Astrocyte (in vitro differentiated cells and primary cell): ENCODE measurements at regions not wholly inside any gene's neighbourhood (a gene's known extent, or its start where the extent isn't known, plus 50 kb on each side); places are given as distances from the start of the nearest gene placed in this dataset.

ENCODE experiments used
- DNase-seq: peaks from one replicate; pipeline ENCODE4 v3.0.0-alpha.2; 2010; ENCODE audit warnings: low read depth
- FAIRE-seq: peaks from 2 replicates; lab custom pipeline; 2011; peaks lifted over from hg19 to GRCh38; lab: Jason Lieb, UNC
- H2AFZ ChIP-seq: 2 replicates; pipeline ENCODE4 v1.6.0; 2012; ENCODE audit warnings: low read depth, low read length, inconsistent platforms
- H3K27ac ChIP-seq: 2 replicates; pipeline ENCODE4 v1.5.1; 2011; ENCODE audit warnings: low read depth, low read length, inconsistent platforms
- H3K27me3 ChIP-seq: 2 replicates; pipeline ENCODE4 v1.6.0; 2011; ENCODE audit warnings: low read length, inconsistent platforms; ENCODE audit not compliant: insufficient read depth
- H3K36me3 ChIP-seq: 2 replicates; pipeline ENCODE4 v1.5.1; 2011; ENCODE audit warnings: low read length, inconsistent platforms; ENCODE audit not compliant: insufficient read depth
- H3K4me1 ChIP-seq: 2 replicates; pipeline ENCODE4 v1.5.1; 2011; ENCODE audit warnings: low read length, inconsistent platforms; ENCODE audit not compliant: insufficient read depth
- H3K4me2 ChIP-seq: 2 replicates; pipeline ENCODE4 v1.6.0; 2012; ENCODE audit warnings: low read length, inconsistent platforms
- H3K4me3 ChIP-seq: 2 replicates; pipeline ENCODE4 v1.5.1; 2011; ENCODE audit warnings: low read depth, mild to moderate bottlenecking, low read length, inconsistent platforms; ENCODE audit not compliant: insufficient read depth
- H3K79me2 ChIP-seq: 2 replicates; pipeline ENCODE4 v1.6.0; 2012; ENCODE audit warnings: mild to moderate bottlenecking, low read length, inconsistent platforms; ENCODE audit not compliant: insufficient read depth
- H3K9ac ChIP-seq: 2 replicates; pipeline ENCODE4 v1.6.0; 2012; ENCODE audit warnings: mild to moderate bottlenecking, low read length, inconsistent platforms
- H3K9me3 ChIP-seq: 2 replicates; pipeline ENCODE4 v1.5.1; 2012; ENCODE audit warnings: low read depth, mild to moderate bottlenecking, low read length, inconsistent platforms; ENCODE audit not compliant: insufficient read depth
- H4K20me1 ChIP-seq: 2 replicates; pipeline ENCODE4 v1.6.0; 2012; ENCODE audit warnings: low read length, inconsistent platforms; ENCODE audit not compliant: insufficient read depth
- H3K27ac Mint-ChIP-seq: one replicate; pipeline ENCODE4 v1.8.0; 2021; ENCODE audit warnings: mild to moderate bottlenecking, mixed read lengths; ENCODE audit not compliant: unreplicated experiment
- H3K27me3 Mint-ChIP-seq: one replicate; pipeline ENCODE4 v1.8.0; 2021; ENCODE audit warnings: low read depth, mixed read lengths; ENCODE audit not compliant: unreplicated experiment
- H3K36me3 Mint-ChIP-seq: one replicate; pipeline ENCODE4 v1.8.0; 2021; ENCODE audit warnings: low read depth, mixed read lengths; ENCODE audit not compliant: unreplicated experiment
- H3K4me1 Mint-ChIP-seq: one replicate; pipeline ENCODE4 v1.8.0; 2021; ENCODE audit warnings: low read depth, mixed read lengths; ENCODE audit not compliant: unreplicated experiment
- H3K4me3 Mint-ChIP-seq: one replicate; pipeline ENCODE4 v1.8.0; 2021; ENCODE audit warnings: mild to moderate bottlenecking, moderate library complexity, mixed read lengths; ENCODE audit not compliant: unreplicated experiment
- H3K9me3 Mint-ChIP-seq: one replicate; pipeline ENCODE4 v1.8.0; 2021; ENCODE audit warnings: mild to moderate bottlenecking, mixed read lengths; ENCODE audit not compliant: unreplicated experiment
- EZH2 ChIP-seq: IDR thresholded peaks from 2 replicates; pipeline ENCODE4 v1.6.1; 2012; ENCODE audit warnings: mild to moderate bottlenecking, low read length, inconsistent platforms; ENCODE audit not compliant: insufficient read depth
- TF ChIP-seq, protein P1 (sequence below): IDR thresholded peaks from 2 replicates; pipeline ENCODE4 v1.5.1; 2011; ENCODE audit warnings: low read depth, mild to moderate bottlenecking, inconsistent platforms, low read length, moderate library complexity; ENCODE audit not compliant: insufficient read depth

DNA sequence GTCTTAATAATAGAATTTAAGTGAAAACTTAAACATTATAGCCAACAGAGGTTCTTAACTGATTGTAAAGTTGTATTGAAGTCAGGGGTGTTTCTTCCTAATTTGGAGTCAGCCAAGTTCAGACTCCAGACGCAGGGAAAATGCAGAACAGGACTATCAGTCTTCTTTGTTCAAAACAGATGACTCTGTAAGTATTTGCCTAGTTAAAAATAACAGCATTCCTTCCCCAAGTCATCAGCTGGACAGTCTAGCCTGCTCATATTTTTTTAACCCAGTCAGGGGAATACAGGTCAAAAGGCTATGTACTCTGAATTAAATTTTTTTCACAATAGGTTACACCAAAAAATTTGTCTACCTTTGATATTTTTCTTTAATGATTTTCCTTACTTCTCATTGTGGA, 73.8 kb upstream of the DCLK2 start:
- H3K27ac ChIP-seq: peak overlapping the region; percentile 62
- H3K9me3 ChIP-seq: no peaks in the 10 kb centered on the region
- H3K27me3 ChIP-seq: no peaks in the 10 kb centered on the region
- H3K4me1 ChIP-seq: peaks cover 42% of the 10 kb centered on the region
- FAIRE-seq (peak; percentile 90), DNase-seq (peak; percentile 85)
- no peaks in the 10 kb centered on the region for H4K20me1 ChIP-seq
- TF ChIP-seq, protein P1, sequence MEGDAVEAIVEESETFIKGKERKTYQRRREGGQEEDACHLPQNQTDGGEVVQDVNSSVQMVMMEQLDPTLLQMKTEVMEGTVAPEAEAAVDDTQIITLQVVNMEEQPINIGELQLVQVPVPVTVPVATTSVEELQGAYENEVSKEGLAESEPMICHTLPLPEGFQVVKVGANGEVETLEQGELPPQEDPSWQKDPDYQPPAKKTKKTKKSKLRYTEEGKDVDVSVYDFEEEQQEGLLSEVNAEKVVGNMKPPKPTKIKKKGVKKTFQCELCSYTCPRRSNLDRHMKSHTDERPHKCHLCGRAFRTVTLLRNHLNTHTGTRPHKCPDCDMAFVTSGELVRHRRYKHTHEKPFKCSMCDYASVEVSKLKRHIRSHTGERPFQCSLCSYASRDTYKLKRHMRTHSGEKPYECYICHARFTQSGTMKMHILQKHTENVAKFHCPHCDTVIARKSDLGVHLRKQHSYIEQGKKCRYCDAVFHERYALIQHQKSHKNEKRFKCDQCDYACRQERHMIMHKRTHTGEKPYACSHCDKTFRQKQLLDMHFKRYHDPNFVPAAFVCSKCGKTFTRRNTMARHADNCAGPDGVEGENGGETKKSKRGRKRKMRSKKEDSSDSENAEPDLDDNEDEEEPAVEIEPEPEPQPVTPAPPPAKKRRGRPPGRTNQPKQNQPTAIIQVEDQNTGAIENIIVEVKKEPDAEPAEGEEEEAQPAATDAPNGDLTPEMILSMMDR: no peak
- TF ChIP-seq EZH2: no peak
- H2AFZ ChIP-seq: no peak overlapping the region
- Mint-ChIP-seq H3K27ac (peak overlapping the region; percentile 97), H3K4me3 (no peak overlapping the region), H3K4me1 (peaks cover 57% of the 10 kb centered on the region), H3K36me3 (no peaks in the 10 kb centered on the region), H3K9me3 (no peaks in the 10 kb centered on the region), H3K27me3 (no peaks in the 10 kb centered on the region)
- H3K4me3 ChIP-seq: no peak overlapping the region
- peak overlapping the region; percentile 12 for H3K9ac ChIP-seq
- H3K4me2 ChIP-seq: peak overlapping the region; percentile 26
- H3K79me2 ChIP-seq: no peaks in the 10 kb centered on the region
- no peaks in the 10 kb centered on the region for H3K36me3 ChIP-seq

DNA sequence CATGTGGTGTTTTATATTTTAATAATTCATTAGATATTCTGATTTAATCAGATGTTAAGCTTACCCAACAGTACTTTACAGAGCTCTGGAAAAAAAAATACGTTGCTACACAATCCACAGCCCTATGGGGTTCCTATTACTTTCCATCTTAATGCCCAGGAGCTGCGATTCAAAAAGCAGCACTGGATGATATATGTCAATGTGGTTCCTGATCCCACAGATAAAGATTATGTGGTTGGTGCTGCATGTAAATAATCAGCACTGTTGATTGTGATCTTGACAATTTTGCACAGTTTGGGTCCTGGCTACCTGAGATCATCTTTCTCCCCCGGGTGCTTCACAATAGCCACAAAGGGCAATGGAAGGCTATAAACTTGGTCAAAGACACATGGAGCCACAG, 72.7 kb upstream of the DCLK2 start:
- H3K36me3 Mint-ChIP-seq: no peaks in the 10 kb centered on the region
- H2AFZ ChIP-seq: no peak overlapping the region
- H3K27me3 Mint-ChIP-seq: no peaks in the 10 kb centered on the region
- no peak for FAIRE-seq
- no peak overlapping the region for H3K4me3 Mint-ChIP-seq
- TF ChIP-seq EZH2: no peak
- TF ChIP-seq, protein P1: no peak
- no peaks in the 10 kb centered on the region for H3K79me2 ChIP-seq
- no peak for DNase-seq
- no peaks in the 10 kb centered on the region for H3K9me3 Mint-ChIP-seq
- H3K4me1 Mint-ChIP-seq: peaks cover 53% of the 10 kb centered on the region
- no peaks in the 10 kb centered on the region for H3K36me3 ChIP-seq
- H3K9me3 ChIP-seq: no peaks in the 10 kb centered on the region
- H3K27me3 ChIP-seq: no peaks in the 10 kb centered on the region
- H3K27ac ChIP-seq: no peak overlapping the region
- H3K4me3 ChIP-seq: no peak overlapping the region
- H3K27ac Mint-ChIP-seq: peak overlapping the region; percentile 4
- H3K4me1 ChIP-seq: peaks cover 42% of the 10 kb centered on the region
- no peaks in the 10 kb centered on the region for H4K20me1 ChIP-seq
- no peak overlapping the region for H3K4me2 ChIP-seq
- no peak overlapping the region for H3K9ac ChIP-seq

DNA sequence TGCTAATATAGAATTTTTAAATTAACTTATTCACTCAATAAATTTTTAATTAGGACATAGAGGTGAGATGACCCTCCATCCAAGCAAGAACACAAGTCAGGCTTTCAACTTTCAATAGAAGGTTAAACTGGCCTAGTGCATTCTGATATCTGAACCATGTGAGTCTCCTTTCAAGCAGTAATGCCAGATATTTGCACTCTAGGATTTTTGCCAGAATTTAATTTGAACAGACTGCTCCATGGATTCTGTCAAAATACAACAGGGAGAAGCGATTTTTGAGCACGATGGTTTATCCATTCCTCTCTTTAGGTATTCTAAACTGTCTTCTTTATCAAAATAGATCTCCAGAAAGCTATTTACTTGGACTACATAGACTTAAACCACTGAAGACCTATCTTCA, 72.0 kb upstream of the DCLK2 start:
- H3K9me3 Mint-ChIP-seq: no peaks in the 10 kb centered on the region
- no peaks in the 10 kb centered on the region for H3K36me3 Mint-ChIP-seq
- no peaks in the 10 kb centered on the region for H3K79me2 ChIP-seq
- no peaks in the 10 kb centered on the region for H3K27me3 Mint-ChIP-seq
- no peak overlapping the region for H3K4me3 Mint-ChIP-seq
- no peak overlapping the region for H2AFZ ChIP-seq
- FAIRE-seq (peak; percentile 45), DNase-seq (peak; percentile 59)
- H3K4me2 ChIP-seq: no peak overlapping the region
- no peaks in the 10 kb centered on the region for H3K27me3 ChIP-seq
- no peaks in the 10 kb centered on the region for H3K36me3 ChIP-seq
- no peaks in the 10 kb centered on the region for H3K9me3 ChIP-seq
- H3K9ac ChIP-seq: no peak overlapping the region
- peaks cover 42% of the 10 kb centered on the region for H3K4me1 ChIP-seq
- no peak for TF ChIP-seq EZH2
- TF ChIP-seq, protein P1: no peak
- peak overlapping the region; percentile 59 for H3K27ac ChIP-seq
- H3K4me1 Mint-ChIP-seq: peaks cover 53% of the 10 kb centered on the region
- H3K27ac Mint-ChIP-seq: peak overlapping the region; percentile 4
- no peaks in the 10 kb centered on the region for H4K20me1 ChIP-seq
- no peak overlapping the region for H3K4me3 ChIP-seq
